ENCODE measurements at regions not wholly inside any gene's neighbourhood (a gene's known extent, or its start where the extent isn't known, plus 50 kb on each side); places are given as distances from the start of the nearest gene placed in this dataset.

DNA sequence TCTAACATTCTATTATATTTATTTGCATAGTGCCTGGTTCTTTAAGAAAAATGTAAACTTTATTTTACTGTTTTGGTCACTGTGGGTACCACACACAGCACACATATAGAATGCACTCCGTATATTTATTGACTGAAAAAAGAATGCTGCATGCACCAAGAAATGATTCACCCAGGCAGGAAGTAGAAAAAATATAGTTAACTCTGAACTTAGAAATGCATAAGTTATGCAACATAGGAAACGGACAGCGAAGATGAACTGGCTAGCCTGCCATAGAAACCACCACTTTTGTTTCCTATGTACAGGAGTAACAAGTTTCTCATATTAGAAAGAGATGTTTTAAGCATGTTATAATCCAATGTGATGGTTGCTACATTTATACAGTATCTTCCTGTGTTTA is 635.8 kb downstream of the DSC3 start:
- TF ChIP-seq, protein P1, sequence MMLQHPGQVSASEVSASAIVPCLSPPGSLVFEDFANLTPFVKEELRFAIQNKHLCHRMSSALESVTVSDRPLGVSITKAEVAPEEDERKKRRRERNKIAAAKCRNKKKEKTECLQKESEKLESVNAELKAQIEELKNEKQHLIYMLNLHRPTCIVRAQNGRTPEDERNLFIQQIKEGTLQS (IDR thresholded peaks at IDR 0.05; ENCODE audit: insufficient read depth, low read depth, low read length) = no peak
- no peak for TF ChIP-seq EP300 (IDR thresholded peaks at IDR 0.05; ENCODE audit: borderline replicate concordance in 1 of 2, low read depth in 2 of 2, low read length in 2 of 2)
- TF ChIP-seq EZH2 (IDR thresholded peaks at IDR 0.05; ENCODE audit: low read depth, low read length, severe bottlenecking) = no peak
- no peak for TF ChIP-seq POLR2AphosphoS5 (IDR thresholded peaks at IDR 0.05; ENCODE audit: low read depth, low read length)
- no peak for TF ChIP-seq SIX5 (IDR thresholded peaks at IDR 0.05; ENCODE audit: low read depth, low read length)
- TF ChIP-seq, protein P2, sequence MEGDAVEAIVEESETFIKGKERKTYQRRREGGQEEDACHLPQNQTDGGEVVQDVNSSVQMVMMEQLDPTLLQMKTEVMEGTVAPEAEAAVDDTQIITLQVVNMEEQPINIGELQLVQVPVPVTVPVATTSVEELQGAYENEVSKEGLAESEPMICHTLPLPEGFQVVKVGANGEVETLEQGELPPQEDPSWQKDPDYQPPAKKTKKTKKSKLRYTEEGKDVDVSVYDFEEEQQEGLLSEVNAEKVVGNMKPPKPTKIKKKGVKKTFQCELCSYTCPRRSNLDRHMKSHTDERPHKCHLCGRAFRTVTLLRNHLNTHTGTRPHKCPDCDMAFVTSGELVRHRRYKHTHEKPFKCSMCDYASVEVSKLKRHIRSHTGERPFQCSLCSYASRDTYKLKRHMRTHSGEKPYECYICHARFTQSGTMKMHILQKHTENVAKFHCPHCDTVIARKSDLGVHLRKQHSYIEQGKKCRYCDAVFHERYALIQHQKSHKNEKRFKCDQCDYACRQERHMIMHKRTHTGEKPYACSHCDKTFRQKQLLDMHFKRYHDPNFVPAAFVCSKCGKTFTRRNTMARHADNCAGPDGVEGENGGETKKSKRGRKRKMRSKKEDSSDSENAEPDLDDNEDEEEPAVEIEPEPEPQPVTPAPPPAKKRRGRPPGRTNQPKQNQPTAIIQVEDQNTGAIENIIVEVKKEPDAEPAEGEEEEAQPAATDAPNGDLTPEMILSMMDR (IDR thresholded peaks at IDR 0.05; ENCODE audit: control extremely low read depth in 1 of 3, insufficient read depth in 1 of 3, low read depth in 1 of 3, low read length in 3 of 3) = no peak
- TF ChIP-seq SRF (IDR thresholded peaks at IDR 0.05; ENCODE audit: low read depth, low read length) = no peak
